PC-3 (cell line): ENCODE measurements at regions not wholly inside any gene's neighbourhood (a gene's known extent, or its start where the extent isn't known, plus 50 kb on each side); places are given as distances from the start of the nearest gene placed in this dataset.

Experiments
- EZH2 ChIP-seq: fragments of 300-600 bp; sonication (generic); IDR thresholded peaks from one replicate; pipeline ENCODE4 v1.6.1; 2017; ENCODE audit warnings: antibody characterized with exemption, mild to moderate bottlenecking, low read length; ENCODE audit not compliant: unreplicated experiment
- EZH2phosphoT487 ChIP-seq: fragments of 300-600 bp; sonication (generic); IDR thresholded peaks from 2 replicates; pipeline ENCODE4 v1.6.1; 2018; ENCODE audit warnings: mild to moderate bottlenecking, antibody characterized with exemption, low read length, borderline replicate concordance
- TF ChIP-seq, protein P1 (sequence below): fragments of 300-600 bp; sonication (generic); conservative IDR thresholded peaks from 2 replicates; pipeline ENCODE4 v1.5.1; 2017; ENCODE audit warnings: antibody characterized with exemption, low read depth, mild to moderate bottlenecking, low read length

- TF ChIP-seq, protein P1, sequence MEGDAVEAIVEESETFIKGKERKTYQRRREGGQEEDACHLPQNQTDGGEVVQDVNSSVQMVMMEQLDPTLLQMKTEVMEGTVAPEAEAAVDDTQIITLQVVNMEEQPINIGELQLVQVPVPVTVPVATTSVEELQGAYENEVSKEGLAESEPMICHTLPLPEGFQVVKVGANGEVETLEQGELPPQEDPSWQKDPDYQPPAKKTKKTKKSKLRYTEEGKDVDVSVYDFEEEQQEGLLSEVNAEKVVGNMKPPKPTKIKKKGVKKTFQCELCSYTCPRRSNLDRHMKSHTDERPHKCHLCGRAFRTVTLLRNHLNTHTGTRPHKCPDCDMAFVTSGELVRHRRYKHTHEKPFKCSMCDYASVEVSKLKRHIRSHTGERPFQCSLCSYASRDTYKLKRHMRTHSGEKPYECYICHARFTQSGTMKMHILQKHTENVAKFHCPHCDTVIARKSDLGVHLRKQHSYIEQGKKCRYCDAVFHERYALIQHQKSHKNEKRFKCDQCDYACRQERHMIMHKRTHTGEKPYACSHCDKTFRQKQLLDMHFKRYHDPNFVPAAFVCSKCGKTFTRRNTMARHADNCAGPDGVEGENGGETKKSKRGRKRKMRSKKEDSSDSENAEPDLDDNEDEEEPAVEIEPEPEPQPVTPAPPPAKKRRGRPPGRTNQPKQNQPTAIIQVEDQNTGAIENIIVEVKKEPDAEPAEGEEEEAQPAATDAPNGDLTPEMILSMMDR: peak; percentile 45; the same call in 1 of the 2 replicates
- no peak for TF ChIP-seq EZH2phosphoT487
- TF ChIP-seq EZH2: no peak
Observed at GRCh38 chr7:124996778-124997177, 67.2 kb upstream of the POT1 start.
